ENCODE measurements at regions not wholly inside any gene's neighbourhood (a gene's known extent, or its start where the extent isn't known, plus 50 kb on each side); places are given as distances from the start of the nearest gene placed in this dataset.

- Mint-ChIP-seq H3K27me3 (no peaks in the 10 kb centered on the region), H3K36me3 (peaks cover 8% of the 10 kb centered on the region), H3K9me3 (peaks cover 16% of the 10 kb centered on the region), H3K27ac (no peak overlapping the region), H3K4me1 (peaks cover 2% of the 10 kb centered on the region), H3K4me3 (no peak overlapping the region)
- DNase-seq: no peak
These were observed 60.0 kb downstream of the NRN1 start for GRCh38 chr6:5946701-5947100.

GRCh38 chr6:5946181-5946580 is 60.5 kb downstream of the NRN1 start:
- H3K27me3 Mint-ChIP-seq: no peaks in the 10 kb centered on the region
- H3K4me1 Mint-ChIP-seq: peaks cover 2% of the 10 kb centered on the region
- H3K36me3 Mint-ChIP-seq: peaks cover 8% of the 10 kb centered on the region
- no peak overlapping the region for H3K27ac Mint-ChIP-seq
- DNase-seq: no peak
- H3K4me3 Mint-ChIP-seq: no peak overlapping the region
- peaks cover 16% of the 10 kb centered on the region for H3K9me3 Mint-ChIP-seq

GRCh38 chr6:5943591-5943990 is 63.1 kb downstream of the NRN1 start:
- H3K4me3 Mint-ChIP-seq: no peak overlapping the region

GRCh38 chr6:5942591-5942990 is 64.1 kb downstream of the NRN1 start:
- H3K27ac Mint-ChIP-seq: no peak overlapping the region
- DNase-seq: no peak
- H3K4me3 Mint-ChIP-seq: no peak overlapping the region
- H3K4me1 Mint-ChIP-seq: peaks cover 2% of the 10 kb centered on the region
- peaks cover 8% of the 10 kb centered on the region for H3K36me3 Mint-ChIP-seq
- H3K27me3 Mint-ChIP-seq: no peaks in the 10 kb centered on the region
- peaks cover 16% of the 10 kb centered on the region for H3K9me3 Mint-ChIP-seq

More at GRCh38 chr6:5943591-5943990, 63.1 kb downstream of the NRN1 start:
- H3K27ac Mint-ChIP-seq: no peak overlapping the region
- peaks cover 16% of the 10 kb centered on the region for H3K9me3 Mint-ChIP-seq
- peaks cover 2% of the 10 kb centered on the region for H3K4me1 Mint-ChIP-seq
- H3K27me3 Mint-ChIP-seq: no peaks in the 10 kb centered on the region
- DNase-seq: no peak
- H3K36me3 Mint-ChIP-seq: peaks cover 8% of the 10 kb centered on the region

- DNase-seq: no peak
- Mint-ChIP-seq H3K27me3 (no peaks in the 10 kb centered on the region), H3K4me3 (no peak overlapping the region)
These were observed 65.5 kb downstream of the NRN1 start for GRCh38 chr6:5941188-5941587.

GRCh38 chr6:5938934-5939333 is 67.8 kb downstream of the NRN1 start:
- Mint-ChIP-seq H3K9me3 (peaks cover 13% of the 10 kb centered on the region), H3K4me1 (peaks cover 2% of the 10 kb centered on the region), H3K36me3 (peaks cover 8% of the 10 kb centered on the region), H3K27ac (no peak overlapping the region), H3K27me3 (peaks cover 9% of the 10 kb centered on the region), H3K4me3 (no peak overlapping the region)
- DNase-seq: no peak

More at GRCh38 chr6:5941188-5941587, 65.5 kb downstream of the NRN1 start:
- H3K27ac Mint-ChIP-seq: no peak overlapping the region
- H3K4me1 Mint-ChIP-seq: peaks cover 2% of the 10 kb centered on the region
- peaks cover 8% of the 10 kb centered on the region for H3K36me3 Mint-ChIP-seq
- H3K9me3 Mint-ChIP-seq: peaks cover 16% of the 10 kb centered on the region

- H3K36me3 Mint-ChIP-seq: peaks cover 3% of the 10 kb centered on the region
- DNase-seq: no peak
- no peak overlapping the region for H3K4me3 Mint-ChIP-seq
- H3K27ac Mint-ChIP-seq: no peak overlapping the region
- H3K9me3 Mint-ChIP-seq: peaks cover 7% of the 10 kb centered on the region
- peaks cover 2% of the 10 kb centered on the region for H3K4me1 Mint-ChIP-seq
- H3K27me3 Mint-ChIP-seq: peaks cover 10% of the 10 kb centered on the region
These were observed 68.6 kb downstream of the NRN1 start for GRCh38 chr6:5937936-5938706.

- DNase-seq: no peak
- Mint-ChIP-seq H3K4me1 (no peaks in the 10 kb centered on the region), H3K27ac (no peak overlapping the region), H3K9me3 (peaks cover 3% of the 10 kb centered on the region), H3K36me3 (peaks cover 2% of the 10 kb centered on the region), H3K4me3 (no peak overlapping the region), H3K27me3 (peaks cover 15% of the 10 kb centered on the region)
These were observed 69.4 kb downstream of the NRN1 start for GRCh38 chr6:5937169-5937909.

- Mint-ChIP-seq H3K36me3 (no peaks in the 10 kb centered on the region), H3K27me3 (peaks cover 15% of the 10 kb centered on the region), H3K9me3 (no peaks in the 10 kb centered on the region), H3K27ac (no peak overlapping the region), H3K4me1 (no peaks in the 10 kb centered on the region), H3K4me3 (no peak overlapping the region)
- DNase-seq: no peak
These were observed 70.1 kb downstream of the NRN1 start for GRCh38 chr6:5936631-5937030.

GRCh38 chr6:5936140-5936539 is 70.6 kb downstream of the NRN1 start:
- no peaks in the 10 kb centered on the region for H3K36me3 Mint-ChIP-seq
- DNase-seq: no peak
- H3K4me1 Mint-ChIP-seq: no peaks in the 10 kb centered on the region
- H3K4me3 Mint-ChIP-seq: no peak overlapping the region
- H3K9me3 Mint-ChIP-seq: no peaks in the 10 kb centered on the region
- H3K27ac Mint-ChIP-seq: no peak overlapping the region
- peaks cover 15% of the 10 kb centered on the region for H3K27me3 Mint-ChIP-seq

GRCh38 chr6:5930968-5931367 is 75.8 kb downstream of the NRN1 start:
- no peak for DNase-seq
- H3K36me3 Mint-ChIP-seq: no peaks in the 10 kb centered on the region
- no peaks in the 10 kb centered on the region for H3K4me1 Mint-ChIP-seq
- peaks cover 3% of the 10 kb centered on the region for H3K9me3 Mint-ChIP-seq
- H3K27ac Mint-ChIP-seq: no peak overlapping the region
- H3K27me3 Mint-ChIP-seq: peaks cover 15% of the 10 kb centered on the region
- H3K4me3 Mint-ChIP-seq: no peak overlapping the region

- H3K27me3 Mint-ChIP-seq: peaks cover 15% of the 10 kb centered on the region
- H3K9me3 Mint-ChIP-seq: peaks cover 6% of the 10 kb centered on the region
- H3K27ac Mint-ChIP-seq: no peak overlapping the region
- no peak overlapping the region for H3K4me3 Mint-ChIP-seq
- H3K4me1 Mint-ChIP-seq: no peaks in the 10 kb centered on the region
- DNase-seq: no peak
- H3K36me3 Mint-ChIP-seq: no peaks in the 10 kb centered on the region
These were observed 76.5 kb downstream of the NRN1 start for GRCh38 chr6:5930143-5930770.

- Mint-ChIP-seq H3K4me3 (no peak overlapping the region), H3K36me3 (no peaks in the 10 kb centered on the region), H3K9me3 (peaks cover 6% of the 10 kb centered on the region), H3K4me1 (peaks cover 3% of the 10 kb centered on the region), H3K27me3 (peaks cover 3% of the 10 kb centered on the region), H3K27ac (no peak overlapping the region)
- DNase-seq: no peak
These were observed 82.9 kb downstream of the NRN1 start for GRCh38 chr6:5923840-5924239.

GRCh38 chr6:5922230-5922629 is 84.5 kb downstream of the NRN1 start:
- Mint-ChIP-seq H3K27ac (no peak overlapping the region), H3K4me3 (no peak overlapping the region), H3K9me3 (peaks cover 6% of the 10 kb centered on the region), H3K27me3 (peaks cover 3% of the 10 kb centered on the region), H3K4me1 (peaks cover 3% of the 10 kb centered on the region), H3K36me3 (no peaks in the 10 kb centered on the region)
- no peak for DNase-seq

GRCh38 chr6:5909721-5910120 is 97.0 kb downstream of the NRN1 start:
- Mint-ChIP-seq H3K9me3 (peaks cover 4% of the 10 kb centered on the region), H3K4me1 (no peaks in the 10 kb centered on the region), H3K27me3 (no peaks in the 10 kb centered on the region), H3K27ac (no peak overlapping the region), H3K36me3 (peaks cover 3% of the 10 kb centered on the region), H3K4me3 (no peak overlapping the region)
- no peak for DNase-seq

All from activated naive CD8-positive, alpha-beta T cell treated with anti-CD3 and anti-CD28 coated beads for 36 hours (primary cell).